ENCODE measurements at regions not wholly inside any gene's neighbourhood (a gene's known extent, or its start where the extent isn't known, plus 50 kb on each side); places are given as distances from the start of the nearest gene placed in this dataset.
A peak's percentile ranks its signal among the peaks of the same experiment; 100 is the strongest.

DNA sequence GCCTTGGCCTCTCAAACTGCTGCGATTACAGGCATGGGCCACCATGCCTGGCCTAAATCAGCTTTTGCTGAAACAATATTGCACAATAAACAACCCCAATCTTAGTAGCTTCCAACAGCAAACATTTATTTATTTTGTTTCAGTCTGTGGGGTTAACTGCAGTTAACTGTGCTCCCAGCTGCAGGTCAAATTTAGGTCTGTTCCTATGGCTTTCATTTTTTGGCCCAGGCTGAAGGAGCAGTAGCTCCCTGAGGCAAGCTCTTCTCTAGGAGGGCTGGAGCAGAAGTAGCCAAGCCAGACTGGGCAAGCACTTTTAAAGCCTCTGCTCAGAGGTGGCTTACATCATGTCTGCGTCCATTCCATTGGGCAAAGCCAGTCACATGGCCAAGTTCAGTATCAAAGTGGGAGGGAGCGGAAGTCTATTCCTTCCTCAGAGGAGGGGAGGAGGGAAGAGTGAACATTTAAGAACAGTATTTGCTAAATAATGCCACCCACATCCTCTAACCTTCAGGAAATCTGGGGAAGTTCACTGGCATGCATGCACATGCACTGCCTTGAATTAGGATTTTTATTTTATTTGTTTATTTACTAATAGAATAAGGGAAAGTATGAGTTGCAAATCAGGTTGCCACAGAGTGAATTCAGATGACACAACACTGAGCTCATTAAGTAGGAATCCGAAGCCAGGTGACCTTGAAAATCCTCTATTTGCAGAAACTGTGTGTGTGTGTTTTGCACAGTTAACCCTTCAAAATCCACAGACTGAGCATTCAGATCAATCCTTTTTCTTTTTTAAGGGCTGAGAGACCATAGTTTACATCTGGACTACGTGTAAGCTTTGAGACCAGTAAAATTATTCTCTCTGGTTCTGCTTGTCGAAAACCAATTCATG, 122.0 kb upstream of the SEL1L start:
- Mint-ChIP-seq H3K9me3 (ENCODE audit: unreplicated experiment) (peaks cover 8% of the 10 kb centered on the region), H3K27me3 (ENCODE audit: insufficient read depth, unreplicated experiment) (no peaks in the 10 kb centered on the region), H3K4me3 (ENCODE audit: unreplicated experiment) (no peak overlapping the region), H3K27ac (ENCODE audit: low read depth, unreplicated experiment) (no peak overlapping the region), H3K36me3 (ENCODE audit: insufficient read depth, unreplicated experiment) (no peaks in the 10 kb centered on the region), H3K4me1 (ENCODE audit: insufficient read depth, unreplicated experiment) (no peaks in the 10 kb centered on the region)
- POLR2A ChIA-PET = interaction anchor here (0.6 to 1.5 kb wide), 5 partner anchors 8 to 226 kb away, joined by 3 to 7 read pairs (median 4); no protein-coding TSS in a partner anchor
- CTCF ChIA-PET = interaction anchor here (0.6 to 2.3 kb wide), 6 partner anchors 20 to 399 kb away, joined by 3 to 9 read pairs (median 4); no protein-coding TSS in a partner anchor
- no peak for TF ChIP-seq CTCF (IDR thresholded peaks at IDR 0.05; ENCODE audit: unreplicated experiment)
- no TSS peak for BruUV-seq (replicated peaks)
- DNase-seq (ENCODE audit: unreplicated experiment) = peak; percentile 5
- intact Hi-C loops (cut with micrococcal nuclease) = no loop called here

GRCh38 chr14:81656811-81657210, 123.2 kb upstream of the SEL1L start:
- POLR2A ChIA-PET = interaction anchor here (0.6 to 1.5 kb wide), 4 partner anchors 9 to 280 kb away, joined by 3 to 7 read pairs (median 5); no protein-coding TSS in a partner anchor
- TF ChIP-seq CTCF (IDR thresholded peaks at IDR 0.05; ENCODE audit: unreplicated experiment) = no peak
- CTCF ChIA-PET = interaction anchor here (1.1 to 2.3 kb wide), 2 partner anchors 31 to 33 kb away, joined by 3 to 9 read pairs; no protein-coding TSS in a partner anchor
- no TSS peak for BruUV-seq (replicated peaks)
- Mint-ChIP-seq H3K36me3 (ENCODE audit: insufficient read depth, unreplicated experiment) (no peaks in the 10 kb centered on the region), H3K4me3 (ENCODE audit: unreplicated experiment) (no peak overlapping the region), H3K9me3 (ENCODE audit: unreplicated experiment) (peaks cover 8% of the 10 kb centered on the region), H3K4me1 (ENCODE audit: insufficient read depth, unreplicated experiment) (no peaks in the 10 kb centered on the region), H3K27ac (ENCODE audit: low read depth, unreplicated experiment) (no peak overlapping the region), H3K27me3 (ENCODE audit: insufficient read depth, unreplicated experiment) (no peaks in the 10 kb centered on the region)
- no peak for DNase-seq (ENCODE audit: unreplicated experiment)
- intact Hi-C loops (cut with micrococcal nuclease) = no loop called here

- intact Hi-C loops (cut with micrococcal nuclease) = no loop called here
- Mint-ChIP-seq H3K4me1 (ENCODE audit: insufficient read depth, unreplicated experiment) (no peaks in the 10 kb centered on the region), H3K36me3 (ENCODE audit: insufficient read depth, unreplicated experiment) (no peaks in the 10 kb centered on the region), H3K9me3 (ENCODE audit: unreplicated experiment) (no peaks in the 10 kb centered on the region), H3K27ac (ENCODE audit: low read depth, unreplicated experiment) (no peak overlapping the region), H3K27me3 (ENCODE audit: insufficient read depth, unreplicated experiment) (no peaks in the 10 kb centered on the region), H3K4me3 (ENCODE audit: unreplicated experiment) (no peak overlapping the region)
- ChIA-PET POLR2A (no interaction called here), CTCF (interaction anchor here (0.9 kb wide), 1 partner anchor 36 kb away, joined by 3 read pairs; no protein-coding TSS in a partner anchor)
- DNase-seq (ENCODE audit: unreplicated experiment) = no peak
- BruUV-seq (replicated peaks) = no TSS peak
- no peak for TF ChIP-seq CTCF (IDR thresholded peaks at IDR 0.05; ENCODE audit: unreplicated experiment)
These were observed 128.4 kb upstream of the SEL1L start for GRCh38 chr14:81662066-81662465.

DNA sequence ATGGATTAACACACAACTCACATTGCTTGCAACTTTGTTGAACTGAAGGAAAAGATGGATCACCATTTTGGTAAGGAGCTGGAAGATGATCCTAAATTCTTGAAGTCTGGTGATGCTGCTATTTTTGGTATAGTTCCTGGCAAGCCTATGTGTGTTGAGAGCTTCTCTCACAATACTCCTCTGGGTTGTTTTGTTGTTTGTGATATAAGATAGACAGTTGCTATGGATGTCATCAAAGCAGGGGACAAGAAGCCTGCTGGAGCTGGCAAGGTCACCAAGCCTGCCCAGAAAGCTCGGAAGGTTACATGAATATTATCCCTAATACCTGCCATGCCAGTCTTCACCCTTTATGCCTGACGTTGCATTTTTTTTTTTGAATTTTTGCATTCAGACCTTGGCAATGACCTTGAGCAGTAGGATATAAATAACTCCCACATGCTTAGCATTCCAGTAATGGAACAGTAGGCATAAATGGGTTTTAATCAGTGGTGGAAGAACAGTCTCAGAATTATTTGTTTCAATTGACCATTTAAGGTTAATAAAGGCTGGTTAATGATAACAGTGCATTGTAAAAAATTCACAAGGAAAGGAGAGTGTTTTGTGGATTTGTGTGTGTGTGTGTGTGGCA, 129.0 kb upstream of the SEL1L start:
- no peak for TF ChIP-seq CTCF (IDR thresholded peaks at IDR 0.05; ENCODE audit: unreplicated experiment)
- DNase-seq (ENCODE audit: unreplicated experiment) = no peak
- H3K27me3 Mint-ChIP-seq (ENCODE audit: insufficient read depth, unreplicated experiment) = no peaks in the 10 kb centered on the region
- ChIA-PET CTCF (interaction anchor here (0.9 kb wide), 1 partner anchor 37 kb away, joined by 3 read pairs; no protein-coding TSS in a partner anchor), POLR2A (no interaction called here)
- H3K27ac Mint-ChIP-seq (ENCODE audit: low read depth, unreplicated experiment) = no peak overlapping the region
- no peak overlapping the region for H3K4me3 Mint-ChIP-seq (ENCODE audit: unreplicated experiment)
- H3K36me3 Mint-ChIP-seq (ENCODE audit: insufficient read depth, unreplicated experiment) = no peaks in the 10 kb centered on the region
- H3K4me1 Mint-ChIP-seq (ENCODE audit: insufficient read depth, unreplicated experiment) = no peaks in the 10 kb centered on the region
- intact Hi-C loops (cut with micrococcal nuclease) = no loop called here
- BruUV-seq (replicated peaks) = no TSS peak
- no peaks in the 10 kb centered on the region for H3K9me3 Mint-ChIP-seq (ENCODE audit: unreplicated experiment)
